Ovary (tissue), 3 donors: ENCODE measurements at regions not wholly inside any gene's neighbourhood (a gene's known extent, or its start where the extent isn't known, plus 50 kb on each side); places are given as distances from the start of the nearest gene placed in this dataset.

Source experiments
- CTCF ChIP-seq, 3 donors: fragments of 450-650 bp in 2 of 3; fragments of 200-600 bp in 1 of 3; IDR thresholded peaks; one replicate each; pipeline versions ENCODE4 v1.5.1 to v1.8.0; 2016 to 2022; ENCODE audit warnings: antibody characterized with exemption in 3 of 3, mild to moderate bottlenecking in 1 of 3
- EP300 ChIP-seq: sonication (generic); formaldehyde crosslinking; IDR thresholded peaks from one replicate; pipeline ENCODE4 v1.6.1; 2017; ENCODE audit warnings: antibody characterized with exemption
- POLR2A ChIP-seq: fragments of 450-650 bp; IDR thresholded peaks from one replicate; pipeline ENCODE4 v1.6.1; 2017; ENCODE audit warnings: antibody characterized with exemption, mild to moderate bottlenecking, moderate library complexity
- donor health status: DM: no; HTN: no; CAD: no.

GRCh38 chr15:31503758-31504461 is 177.3 kb downstream of the KLF13 start:
- no peak for TF ChIP-seq CTCF (IDR thresholded peaks at IDR 0.05)
- TF ChIP-seq POLR2A: no peak
- TF ChIP-seq EP300: no peak
